ENCODE measurements at regions not wholly inside any gene's neighbourhood (a gene's known extent, or its start where the extent isn't known, plus 50 kb on each side); places are given as distances from the start of the nearest gene placed in this dataset.

DNA sequence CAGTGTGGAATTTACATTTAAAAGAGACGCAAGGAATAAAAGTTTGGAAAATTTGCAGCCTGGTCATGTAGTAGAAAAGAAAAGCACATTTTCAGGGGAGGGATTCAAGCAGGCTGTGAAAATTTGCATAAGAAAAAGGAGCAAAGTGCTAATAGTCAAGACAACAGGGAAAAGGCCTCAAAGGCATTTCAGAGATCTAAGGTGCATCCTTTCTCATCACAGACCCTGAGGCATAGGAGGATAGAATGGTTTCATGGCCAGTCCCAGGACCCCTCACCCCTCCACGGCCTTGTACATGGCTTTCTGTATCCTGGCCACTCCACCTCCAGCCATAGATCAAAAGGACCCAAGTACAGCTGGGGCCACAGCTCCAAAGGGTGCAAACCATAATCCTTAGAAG lies 380.5 kb upstream of the BRINP3 start:
- no peaks in the 10 kb centered on the region for H3K36me3 ChIP-seq
- no peak for ATAC-seq (ENCODE audit: low FRiP score in 2 of 2)
- WGBS, 2 donors = 71 to 86% methylated on average over 2 of the region's 2 CpGs
- TF ChIP-seq POLR2A (IDR thresholded peaks at IDR 0.05) (no peak), EP300 (IDR thresholded peaks at IDR 0.05) (no peak), POLR2AphosphoS5 (IDR thresholded peaks at IDR 0.05) (no peak)
- TF ChIP-seq, protein P1, sequence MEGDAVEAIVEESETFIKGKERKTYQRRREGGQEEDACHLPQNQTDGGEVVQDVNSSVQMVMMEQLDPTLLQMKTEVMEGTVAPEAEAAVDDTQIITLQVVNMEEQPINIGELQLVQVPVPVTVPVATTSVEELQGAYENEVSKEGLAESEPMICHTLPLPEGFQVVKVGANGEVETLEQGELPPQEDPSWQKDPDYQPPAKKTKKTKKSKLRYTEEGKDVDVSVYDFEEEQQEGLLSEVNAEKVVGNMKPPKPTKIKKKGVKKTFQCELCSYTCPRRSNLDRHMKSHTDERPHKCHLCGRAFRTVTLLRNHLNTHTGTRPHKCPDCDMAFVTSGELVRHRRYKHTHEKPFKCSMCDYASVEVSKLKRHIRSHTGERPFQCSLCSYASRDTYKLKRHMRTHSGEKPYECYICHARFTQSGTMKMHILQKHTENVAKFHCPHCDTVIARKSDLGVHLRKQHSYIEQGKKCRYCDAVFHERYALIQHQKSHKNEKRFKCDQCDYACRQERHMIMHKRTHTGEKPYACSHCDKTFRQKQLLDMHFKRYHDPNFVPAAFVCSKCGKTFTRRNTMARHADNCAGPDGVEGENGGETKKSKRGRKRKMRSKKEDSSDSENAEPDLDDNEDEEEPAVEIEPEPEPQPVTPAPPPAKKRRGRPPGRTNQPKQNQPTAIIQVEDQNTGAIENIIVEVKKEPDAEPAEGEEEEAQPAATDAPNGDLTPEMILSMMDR (IDR thresholded peaks at IDR 0.05) = no peak
- no peak overlapping the region for H3K4me3 ChIP-seq
- H3K27me3 ChIP-seq = no peaks in the 10 kb centered on the region
- DNase-seq = no peak
- no peak overlapping the region for H3K27ac ChIP-seq
- no peaks in the 10 kb centered on the region for H3K4me1 ChIP-seq
- H3K9me3 ChIP-seq = no peaks in the 10 kb centered on the region

DNA sequence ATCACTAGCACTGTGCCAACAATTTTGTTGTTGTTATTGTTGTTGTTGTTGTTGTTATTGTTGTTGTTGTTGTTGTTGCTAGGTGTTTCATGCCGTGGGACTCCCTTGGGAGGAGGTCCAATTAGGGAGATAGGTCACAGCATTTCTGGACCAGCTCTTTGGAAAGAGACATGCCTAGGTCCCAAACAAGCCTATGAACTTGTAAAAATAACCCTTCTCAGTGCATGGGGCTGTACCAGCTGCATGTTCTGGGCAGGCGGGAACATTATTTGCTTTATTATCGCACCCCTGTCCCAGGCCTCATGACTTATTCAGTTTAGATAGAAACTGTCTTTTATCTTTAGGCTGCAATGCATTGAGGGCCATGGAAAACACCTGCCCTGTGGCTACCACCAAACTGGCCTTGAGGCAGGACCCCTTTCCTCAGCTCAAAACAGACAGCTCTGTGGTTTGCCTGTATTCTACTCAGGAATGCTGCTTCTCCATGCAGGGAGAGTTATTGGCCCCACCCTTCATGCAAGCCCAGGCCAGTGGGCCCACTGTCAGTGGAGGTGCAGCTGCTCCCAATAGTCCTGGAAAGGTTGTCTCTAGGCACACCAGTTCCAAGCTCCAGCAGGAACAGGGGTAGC lies 386.5 kb upstream of the BRINP3 start:
- H3K36me3 ChIP-seq = no peaks in the 10 kb centered on the region
- no peak overlapping the region for H3K4me3 ChIP-seq
- TF ChIP-seq EP300 (IDR thresholded peaks at IDR 0.05) = no peak
- no peak for TF ChIP-seq POLR2A (IDR thresholded peaks at IDR 0.05)
- TF ChIP-seq, protein P1 (IDR thresholded peaks at IDR 0.05) = no peak
- no peak for TF ChIP-seq POLR2AphosphoS5 (IDR thresholded peaks at IDR 0.05)
- ATAC-seq (ENCODE audit: low FRiP score in 2 of 2) (no peak), DNase-seq (no peak)
- H3K27ac ChIP-seq = no peak overlapping the region
- no peaks in the 10 kb centered on the region for H3K4me1 ChIP-seq
- no peaks in the 10 kb centered on the region for H3K27me3 ChIP-seq
- WGBS, 2 donors = 63 to 65% methylated on average over 2 to 3 of the region's 3 CpGs
- H3K9me3 ChIP-seq = no peaks in the 10 kb centered on the region

DNA sequence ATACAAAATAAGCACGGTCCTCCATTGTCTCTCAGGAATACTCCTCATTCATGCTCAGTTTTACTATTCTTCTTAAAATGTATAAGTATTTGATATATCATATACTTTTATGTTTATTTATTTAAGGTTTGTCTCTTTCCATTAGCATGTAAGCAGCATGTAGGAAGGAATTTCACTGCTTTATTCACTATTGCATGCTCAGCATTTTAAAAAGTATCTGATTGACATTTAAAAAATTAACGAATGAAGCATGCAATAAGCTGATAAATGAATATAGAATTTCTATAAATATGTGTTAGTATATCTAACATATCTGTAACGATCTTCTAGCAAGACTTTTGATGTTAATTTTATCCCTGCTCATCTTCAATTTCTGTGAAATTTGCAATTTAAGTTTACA lies 402.7 kb upstream of the BRINP3 start:
- no peaks in the 10 kb centered on the region for H3K27me3 ChIP-seq
- no peak for TF ChIP-seq EP300 (IDR thresholded peaks at IDR 0.05)
- TF ChIP-seq, protein P1 (IDR thresholded peaks at IDR 0.05) = no peak
- no peak for TF ChIP-seq POLR2A (IDR thresholded peaks at IDR 0.05)
- TF ChIP-seq POLR2AphosphoS5 (IDR thresholded peaks at IDR 0.05) = no peak
- ATAC-seq (ENCODE audit: low FRiP score in 2 of 2) = no peak
- H3K4me1 ChIP-seq = no peaks in the 10 kb centered on the region
- no peaks in the 10 kb centered on the region for H3K36me3 ChIP-seq
- H3K27ac ChIP-seq = no peak overlapping the region
- WGBS, 2 donors = 56 to 57% methylated on average over 3 of the region's 3 CpGs
- DNase-seq = no peak
- no peaks in the 10 kb centered on the region for H3K9me3 ChIP-seq
- H3K4me3 ChIP-seq = no peak overlapping the region

DNA sequence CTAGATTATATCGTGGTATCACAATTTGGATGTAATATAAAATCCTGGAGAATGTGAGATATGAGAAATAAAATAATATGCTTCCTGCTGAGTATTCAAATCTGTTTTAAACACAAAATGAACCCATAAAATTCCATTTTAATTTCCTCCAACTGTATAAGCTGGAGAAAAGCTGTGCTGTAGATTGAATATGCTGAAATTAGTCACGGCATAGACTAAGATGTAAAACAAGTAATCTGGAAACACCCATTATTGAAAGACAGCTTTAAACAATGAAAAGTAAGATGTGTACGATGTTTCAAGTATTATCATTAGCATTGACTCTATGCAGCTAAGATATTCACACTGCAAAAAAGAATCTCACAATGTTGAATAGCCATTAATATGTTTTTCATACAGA lies 403.4 kb upstream of the BRINP3 start:
- no peaks in the 10 kb centered on the region for H3K9me3 ChIP-seq
- no peaks in the 10 kb centered on the region for H3K4me1 ChIP-seq
- no peak overlapping the region for H3K4me3 ChIP-seq
- DNase-seq (no peak), ATAC-seq (ENCODE audit: low FRiP score in 2 of 2) (no peak)
- H3K36me3 ChIP-seq = no peaks in the 10 kb centered on the region
- H3K27ac ChIP-seq = no peak overlapping the region
- no peaks in the 10 kb centered on the region for H3K27me3 ChIP-seq
- TF ChIP-seq, protein P1 (IDR thresholded peaks at IDR 0.05) = no peak
- 70 to 76% methylated on average over 3 of the region's 3 CpGs for WGBS, 2 donors

DNA sequence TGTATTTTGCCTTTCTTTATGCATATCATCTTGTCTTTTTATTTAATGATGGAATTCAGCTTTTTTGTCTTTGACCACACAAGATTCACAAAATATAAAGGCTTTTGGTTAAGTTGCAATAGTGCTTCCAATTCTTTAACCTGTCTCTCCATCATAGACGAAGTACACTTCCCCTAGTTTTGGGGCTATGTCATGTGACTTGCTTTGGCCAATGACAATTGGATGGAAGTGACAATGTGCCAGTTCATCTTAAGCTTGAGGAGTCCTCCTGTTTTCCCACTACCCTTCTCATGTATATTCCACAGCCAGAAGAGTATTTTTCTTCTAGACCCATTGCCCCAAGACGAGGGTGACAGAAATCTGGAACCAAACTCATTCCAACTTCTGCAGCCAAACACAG lies 419.6 kb upstream of the BRINP3 start:
- Histone ChIP-seq H3K27me3 (no peaks in the 10 kb centered on the region), H3K27ac (no peak overlapping the region), H3K4me1 (no peaks in the 10 kb centered on the region), H3K9me3 (no peaks in the 10 kb centered on the region), H3K4me3 (no peak overlapping the region), H3K36me3 (no peaks in the 10 kb centered on the region)
- DNase-seq (no peak), ATAC-seq (ENCODE audit: low FRiP score in 2 of 2) (no peak)
- WGBS, 2 donors = 74 to 77% methylated on average over 2 of the region's 2 CpGs
- TF ChIP-seq POLR2A (IDR thresholded peaks at IDR 0.05) (no peak), EP300 (IDR thresholded peaks at IDR 0.05) (no peak), POLR2AphosphoS5 (IDR thresholded peaks at IDR 0.05) (no peak)
- TF ChIP-seq, protein P1 (IDR thresholded peaks at IDR 0.05) = no peak

Data from upper lobe of left lung (tissue), 6 donors.